A172 (cell line): ENCODE measurements at regions not wholly inside any gene's neighbourhood (a gene's known extent, or its start where the extent isn't known, plus 50 kb on each side); places are given as distances from the start of the nearest gene placed in this dataset.
A peak's percentile ranks its signal among the peaks of the same experiment; 100 is the strongest.

Experiments
- DNase-seq: peaks from one replicate; pipeline ENCODE4 v3.0.0-alpha.2; 2015; ENCODE audit warnings: low spot score

GRCh38 chr13:74202129-74202813 is 68.1 kb upstream of the KLF12 start:
- no peak for DNase-seq

GRCh38 chr13:74201530-74201929 is 67.3 kb upstream of the KLF12 start:
- no peak for DNase-seq

GRCh38 chr13:74200081-74200480 is 65.9 kb upstream of the KLF12 start:
- DNase-seq = no peak

GRCh38 chr13:74197677-74198429 is 63.6 kb upstream of the KLF12 start:
- DNase-seq = no peak

- no peak for DNase-seq
Observed at GRCh38 chr13:74194846-74195245, 60.6 kb upstream of the KLF12 start.

- DNase-seq = no peak
Observed at GRCh38 chr13:74193391-74193790, 59.2 kb upstream of the KLF12 start.

GRCh38 chr13:74191410-74191809 is 57.2 kb upstream of the KLF12 start:
- no peak for DNase-seq

- DNase-seq = peak; percentile 87
Observed at GRCh38 chr13:74190999-74191398, 56.8 kb upstream of the KLF12 start.

GRCh38 chr13:74187564-74187963 is 53.4 kb upstream of the KLF12 start:
- DNase-seq = peak; percentile 22

- DNase-seq = no peak
Observed at GRCh38 chr13:74184283-74184682, 50.1 kb upstream of the KLF12 start.
